ENCODE measurements at regions not wholly inside any gene's neighbourhood (a gene's known extent, or its start where the extent isn't known, plus 50 kb on each side); places are given as distances from the start of the nearest gene placed in this dataset.

- Histone ChIP-seq H2BK12ac (ENCODE audit: insufficient read length, low read depth, low read length) (no peak overlapping the region), H3K4me1 (ENCODE audit: insufficient read depth, low read length) (no peaks in the 10 kb centered on the region), H4K20me1 (ENCODE audit: control insufficient read depth, insufficient read depth, insufficient read length) (no peaks in the 10 kb centered on the region), H3K56ac (ENCODE audit: insufficient read length, low read depth, low read length) (no peak overlapping the region), H2AFZ (ENCODE audit: low read length) (no peak overlapping the region), H3K27ac (ENCODE audit: insufficient read length, low read depth, low read length) (no peak overlapping the region), H3K23ac (ENCODE audit: insufficient read length, low read depth, low read length) (no peak overlapping the region), H4K91ac (ENCODE audit: insufficient read length, low read depth, low read length) (no peak overlapping the region), H3K27me3 (ENCODE audit: insufficient read depth, low read length) (no peaks in the 10 kb centered on the region), H4K8ac (replicated peaks; ENCODE audit: insufficient read length, low read depth, low read length) (no peak overlapping the region), H2BK120ac (ENCODE audit: low read depth, low read length, poor library complexity, severe bottlenecking) (no peak overlapping the region), H2AK5ac (ENCODE audit: insufficient read length, low read length) (no peak overlapping the region), H2BK5ac (ENCODE audit: insufficient read length, low read length) (no peak overlapping the region), H3K18ac (ENCODE audit: insufficient read length, low read depth, low read length) (no peak overlapping the region), H2BK20ac (ENCODE audit: low read depth, low read length, poor library complexity, severe bottlenecking) (no peak overlapping the region), H3K79me2 (ENCODE audit: insufficient read depth, low read length) (no peaks in the 10 kb centered on the region), H3K4me2 (ENCODE audit: insufficient read depth, insufficient read length, low read length) (no peak overlapping the region), H3K9ac (ENCODE audit: extremely low read depth, insufficient read length, low read length) (no peak overlapping the region), H4K5ac (ENCODE audit: insufficient read length, low read depth, low read length) (no peak overlapping the region), H2BK15ac (ENCODE audit: low read depth, low read length) (no peak overlapping the region), H3K4ac (ENCODE audit: low read depth, low read length) (no peak overlapping the region), H3T11ph (ENCODE audit: low read length) (no peak overlapping the region), H3K14ac (ENCODE audit: insufficient read depth, low read length) (no peak overlapping the region), H3K23me2 (ENCODE audit: insufficient read length, low read depth, low read length, poor library complexity, severe bottlenecking) (no peaks in the 10 kb centered on the region), H3K79me1 (ENCODE audit: insufficient read depth, low read depth, low read length, poor library complexity, severe bottlenecking) (no peaks in the 10 kb centered on the region), H3K9me3 (ENCODE audit: control insufficient read depth, low read depth, low read length) (no peaks in the 10 kb centered on the region)
- Mint-ChIP-seq H3K4me1 (peaks cover 0 to 7% of the 10 kb centered on the region in 2 experiments; a peak in 2 of 4 replicates), H3K27me3 (ENCODE audit: low read depth) (peaks cover 1% of the 10 kb centered on the region; the same call in 1 of the 2 replicates), H3K36me3 (ENCODE audit: insufficient read depth in 1 of 3, low read depth in 3 of 3) (no peaks in the 10 kb centered on the region), H3K27ac (no peak overlapping the region), H3K9me3 (peaks cover 0 to 3% of the 10 kb centered on the region in 2 experiments; a peak in 1 of 5 replicates), H3K4me3 (no peak overlapping the region)
- TF ChIP-seq CTCF (conservative IDR thresholded peaks at IDR 0.05) = no peak
- no peak for DNase-seq
- no CpG with 5 or more reads among the region's 5 CpGs for WGBS (ENCODE audit: extremely low coverage, insufficient read length, low lambda C conversion rate)
These were observed 211.0 kb upstream of the USP24 start for GRCh38 chr1:55426156-55426555.

All from H9 (cell line).